ENCODE measurements at regions not wholly inside any gene's neighbourhood (a gene's known extent, or its start where the extent isn't known, plus 50 kb on each side); places are given as distances from the start of the nearest gene placed in this dataset.

DNA sequence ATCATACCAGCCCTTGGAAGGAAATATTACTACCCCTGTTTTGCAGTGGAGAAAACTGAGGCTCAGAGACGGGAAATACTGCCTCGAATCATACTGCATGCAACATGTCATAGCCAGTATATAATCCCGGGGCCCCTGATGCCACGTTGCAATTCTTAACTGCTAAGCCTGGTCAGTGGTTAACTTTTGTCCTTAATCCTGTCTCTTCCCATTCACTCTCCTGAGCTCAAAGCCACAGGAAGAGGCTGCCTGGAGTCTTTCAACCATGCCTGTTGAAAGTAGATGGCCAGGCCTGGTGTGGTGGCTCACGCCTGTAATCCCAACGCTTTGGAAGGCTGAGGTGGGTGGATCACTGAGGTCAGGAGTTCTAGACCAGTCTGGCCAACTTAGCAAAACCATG is 166.6 kb downstream of the MIAT start:
- no peak overlapping the region for H4K8ac ChIP-seq (replicated peaks; ENCODE audit: insufficient read length, low read depth, low read length)
- H3K4me3 Mint-ChIP-seq = no peak overlapping the region

More for the DNA sequence above, 166.6 kb downstream of the MIAT start:
- Histone ChIP-seq H3K79me1 (ENCODE audit: insufficient read depth, low read depth, low read length, poor library complexity, severe bottlenecking) (no peaks in the 10 kb centered on the region), H2BK20ac (ENCODE audit: low read depth, low read length, poor library complexity, severe bottlenecking) (no peak overlapping the region), H3K23me2 (ENCODE audit: insufficient read length, low read depth, low read length, poor library complexity, severe bottlenecking) (no peaks in the 10 kb centered on the region), H3K27me3 (ENCODE audit: insufficient read depth, low read length) (no peaks in the 10 kb centered on the region), H2BK120ac (ENCODE audit: low read depth, low read length, poor library complexity, severe bottlenecking) (no peak overlapping the region), H4K91ac (ENCODE audit: insufficient read length, low read depth, low read length) (no peak overlapping the region), H3T11ph (ENCODE audit: low read length) (no peak overlapping the region), H4K5ac (ENCODE audit: insufficient read length, low read depth, low read length) (no peak overlapping the region), H2BK5ac (ENCODE audit: insufficient read length, low read length) (no peak overlapping the region), H3K56ac (ENCODE audit: insufficient read length, low read depth, low read length) (no peak overlapping the region), H3K14ac (ENCODE audit: insufficient read depth, low read length) (no peak overlapping the region), H3K23ac (ENCODE audit: insufficient read length, low read depth, low read length) (no peak overlapping the region), H2AK5ac (ENCODE audit: insufficient read length, low read length) (no peak overlapping the region), H3K4me2 (ENCODE audit: insufficient read depth, insufficient read length, low read length) (no peak overlapping the region), H3K27ac (ENCODE audit: insufficient read length, low read depth, low read length) (no peak overlapping the region), H4K20me1 (ENCODE audit: control insufficient read depth, insufficient read depth, insufficient read length) (no peaks in the 10 kb centered on the region), H3K9me3 (ENCODE audit: control insufficient read depth, low read depth, low read length) (no peaks in the 10 kb centered on the region), H3K4me1 (ENCODE audit: insufficient read depth, low read length) (no peaks in the 10 kb centered on the region), H3K4ac (ENCODE audit: low read depth, low read length) (no peak overlapping the region), H3K18ac (ENCODE audit: insufficient read length, low read depth, low read length) (no peak overlapping the region), H2AFZ (ENCODE audit: low read length) (no peak overlapping the region), H3K79me2 (ENCODE audit: insufficient read depth, low read length) (no peaks in the 10 kb centered on the region), H2BK12ac (ENCODE audit: insufficient read length, low read depth, low read length) (no peak overlapping the region), H2BK15ac (ENCODE audit: low read depth, low read length) (no peak overlapping the region), H3K9ac (ENCODE audit: extremely low read depth, insufficient read length, low read length) (no peak overlapping the region)
- no peak for DNase-seq
- TF ChIP-seq, protein P1, sequence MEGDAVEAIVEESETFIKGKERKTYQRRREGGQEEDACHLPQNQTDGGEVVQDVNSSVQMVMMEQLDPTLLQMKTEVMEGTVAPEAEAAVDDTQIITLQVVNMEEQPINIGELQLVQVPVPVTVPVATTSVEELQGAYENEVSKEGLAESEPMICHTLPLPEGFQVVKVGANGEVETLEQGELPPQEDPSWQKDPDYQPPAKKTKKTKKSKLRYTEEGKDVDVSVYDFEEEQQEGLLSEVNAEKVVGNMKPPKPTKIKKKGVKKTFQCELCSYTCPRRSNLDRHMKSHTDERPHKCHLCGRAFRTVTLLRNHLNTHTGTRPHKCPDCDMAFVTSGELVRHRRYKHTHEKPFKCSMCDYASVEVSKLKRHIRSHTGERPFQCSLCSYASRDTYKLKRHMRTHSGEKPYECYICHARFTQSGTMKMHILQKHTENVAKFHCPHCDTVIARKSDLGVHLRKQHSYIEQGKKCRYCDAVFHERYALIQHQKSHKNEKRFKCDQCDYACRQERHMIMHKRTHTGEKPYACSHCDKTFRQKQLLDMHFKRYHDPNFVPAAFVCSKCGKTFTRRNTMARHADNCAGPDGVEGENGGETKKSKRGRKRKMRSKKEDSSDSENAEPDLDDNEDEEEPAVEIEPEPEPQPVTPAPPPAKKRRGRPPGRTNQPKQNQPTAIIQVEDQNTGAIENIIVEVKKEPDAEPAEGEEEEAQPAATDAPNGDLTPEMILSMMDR (conservative IDR thresholded peaks at IDR 0.05) = no peak
- Mint-ChIP-seq H3K27me3 (ENCODE audit: low read depth) (peaks cover 11% of the 10 kb centered on the region), H3K27ac (no peak overlapping the region), H3K4me1 (peaks cover 8 to 9% of the 10 kb centered on the region in 2 experiments), H3K9me3 (peaks cover 10 to 11% of the 10 kb centered on the region in 2 experiments), H3K36me3 (ENCODE audit: insufficient read depth in 1 of 3, low read depth in 3 of 3) (peaks cover 0 to 7% (median 3%) of the 10 kb centered on the region in 3 experiments; a peak in 1 of 7 replicates)
- no CpG with 5 or more reads among the region's 6 CpGs for WGBS (ENCODE audit: extremely low coverage, insufficient read length, low lambda C conversion rate)
